ENCODE measurements at regions not wholly inside any gene's neighbourhood (a gene's known extent, or its start where the extent isn't known, plus 50 kb on each side); places are given as distances from the start of the nearest gene placed in this dataset.

DNA sequence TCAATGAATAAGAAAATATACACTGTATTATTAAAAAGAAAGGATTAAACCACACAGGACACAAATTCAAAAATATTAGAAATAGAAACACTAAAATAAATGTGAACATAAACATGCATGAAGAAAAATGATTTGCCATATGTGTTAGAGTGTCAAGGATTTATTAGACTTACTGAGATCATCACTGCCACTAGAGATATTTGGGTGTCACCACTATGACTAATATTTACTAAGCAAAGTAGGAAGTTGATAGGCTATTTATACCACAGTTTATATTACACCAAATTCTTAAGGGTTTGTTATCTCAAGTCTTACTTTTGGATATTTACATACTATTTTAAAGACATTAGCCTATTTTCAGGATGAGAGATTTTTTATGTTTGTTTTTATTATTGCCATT, 575.0 kb upstream of the SGO1 start:
- Histone ChIP-seq H3K27me3 (ENCODE audit: control insufficient read depth, insufficient read depth, low read length) (no peaks in the 10 kb centered on the region), H3K4me3 (ENCODE audit: low read length in 3 of 3) (no peak overlapping the region), H3K9ac (ENCODE audit: low read length in 3 of 3) (no peak overlapping the region), H3K27ac (ENCODE audit: low read depth in 2 of 2, low read length in 2 of 2) (no peak overlapping the region), H3K36me3 (ENCODE audit: control insufficient read depth in 2 of 3, insufficient read depth in 3 of 3, low read length in 3 of 3) (no peaks in the 10 kb centered on the region), H3K9me3 (ENCODE audit: control insufficient read depth in 2 of 3, insufficient read depth in 1 of 3, low read length in 3 of 3) (no peaks in the 10 kb centered on the region), H3K4me1 (ENCODE audit: control insufficient read depth in 2 of 3, insufficient read depth in 2 of 3, low read depth in 1 of 3, low read length in 3 of 3) (no peaks in the 10 kb centered on the region)
- FAIRE-seq, result no peak
- TF ChIP-seq, protein P1, sequence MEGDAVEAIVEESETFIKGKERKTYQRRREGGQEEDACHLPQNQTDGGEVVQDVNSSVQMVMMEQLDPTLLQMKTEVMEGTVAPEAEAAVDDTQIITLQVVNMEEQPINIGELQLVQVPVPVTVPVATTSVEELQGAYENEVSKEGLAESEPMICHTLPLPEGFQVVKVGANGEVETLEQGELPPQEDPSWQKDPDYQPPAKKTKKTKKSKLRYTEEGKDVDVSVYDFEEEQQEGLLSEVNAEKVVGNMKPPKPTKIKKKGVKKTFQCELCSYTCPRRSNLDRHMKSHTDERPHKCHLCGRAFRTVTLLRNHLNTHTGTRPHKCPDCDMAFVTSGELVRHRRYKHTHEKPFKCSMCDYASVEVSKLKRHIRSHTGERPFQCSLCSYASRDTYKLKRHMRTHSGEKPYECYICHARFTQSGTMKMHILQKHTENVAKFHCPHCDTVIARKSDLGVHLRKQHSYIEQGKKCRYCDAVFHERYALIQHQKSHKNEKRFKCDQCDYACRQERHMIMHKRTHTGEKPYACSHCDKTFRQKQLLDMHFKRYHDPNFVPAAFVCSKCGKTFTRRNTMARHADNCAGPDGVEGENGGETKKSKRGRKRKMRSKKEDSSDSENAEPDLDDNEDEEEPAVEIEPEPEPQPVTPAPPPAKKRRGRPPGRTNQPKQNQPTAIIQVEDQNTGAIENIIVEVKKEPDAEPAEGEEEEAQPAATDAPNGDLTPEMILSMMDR (IDR thresholded peaks at IDR 0.05; ENCODE audit: borderline replicate concordance, extremely low read depth, insufficient read depth), result no peak
- DNase-seq, result no peak
- intact Hi-C loops (cut with DNase I), result no loop called here

DNA sequence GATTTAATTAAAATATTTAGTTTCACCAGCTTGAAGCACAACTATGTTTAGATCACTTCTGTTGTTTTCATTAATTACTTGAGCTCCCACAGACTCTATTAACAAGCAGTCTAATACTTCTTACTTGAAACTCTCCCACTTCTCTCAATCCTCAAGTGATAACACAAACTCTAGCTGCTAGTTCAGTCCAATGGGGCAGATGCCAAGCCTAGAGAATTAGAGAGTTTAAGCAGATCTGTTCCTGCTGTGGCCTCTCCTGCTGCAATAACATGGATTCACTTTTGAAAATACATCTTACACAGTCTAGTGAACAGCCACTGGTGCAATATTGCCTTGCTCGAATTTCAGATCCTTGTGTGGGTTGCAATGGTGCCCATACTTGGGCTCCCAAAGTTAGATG, 566.4 kb upstream of the SGO1 start:
- H3K9me3 ChIP-seq (ENCODE audit: control insufficient read depth in 2 of 3, insufficient read depth in 1 of 3, low read length in 3 of 3), result no peaks in the 10 kb centered on the region
- H3K27ac ChIP-seq (ENCODE audit: low read depth in 2 of 2, low read length in 2 of 2), result no peak overlapping the region
- no peaks in the 10 kb centered on the region for H3K36me3 ChIP-seq (ENCODE audit: control insufficient read depth in 2 of 3, insufficient read depth in 3 of 3, low read length in 3 of 3)
- H3K4me1 ChIP-seq (ENCODE audit: control insufficient read depth in 2 of 3, insufficient read depth in 2 of 3, low read depth in 1 of 3, low read length in 3 of 3), result no peaks in the 10 kb centered on the region
- no peak overlapping the region for H3K4me3 ChIP-seq (ENCODE audit: low read length in 3 of 3)
- TF ChIP-seq, protein P1 (IDR thresholded peaks at IDR 0.05; ENCODE audit: borderline replicate concordance, extremely low read depth, insufficient read depth), result no peak
- H3K27me3 ChIP-seq (ENCODE audit: control insufficient read depth, insufficient read depth, low read length), result no peaks in the 10 kb centered on the region
- intact Hi-C loops (cut with DNase I), result no loop called here
- no peak overlapping the region for H3K9ac ChIP-seq (ENCODE audit: low read length in 3 of 3)
- FAIRE-seq (no peak), DNase-seq (no peak)

DNA sequence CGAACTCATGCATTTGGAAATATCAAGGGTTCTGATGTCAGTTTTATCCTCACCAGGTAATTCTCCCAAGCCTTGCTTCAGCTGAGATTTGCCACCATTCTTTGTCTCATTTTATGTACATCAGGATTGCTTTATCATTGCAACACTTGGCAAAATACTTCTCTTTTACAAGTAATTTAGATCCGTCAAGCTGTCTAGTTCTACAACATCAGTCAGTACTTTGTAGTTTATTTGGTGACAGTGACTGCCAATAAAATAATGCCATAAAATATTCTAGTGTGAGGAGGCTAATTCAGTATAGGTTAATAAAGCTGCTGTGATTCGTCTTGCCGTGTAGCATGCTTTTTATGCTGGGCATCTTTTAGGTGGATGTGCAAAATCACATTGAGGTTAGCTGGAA, 565.3 kb upstream of the SGO1 start:
- Histone ChIP-seq H3K9ac (ENCODE audit: low read length in 3 of 3) (no peak overlapping the region), H3K27ac (ENCODE audit: low read depth in 2 of 2, low read length in 2 of 2) (no peak overlapping the region), H3K4me1 (ENCODE audit: control insufficient read depth in 2 of 3, insufficient read depth in 2 of 3, low read depth in 1 of 3, low read length in 3 of 3) (no peaks in the 10 kb centered on the region), H3K36me3 (ENCODE audit: control insufficient read depth in 2 of 3, insufficient read depth in 3 of 3, low read length in 3 of 3) (no peaks in the 10 kb centered on the region), H3K9me3 (ENCODE audit: control insufficient read depth in 2 of 3, insufficient read depth in 1 of 3, low read length in 3 of 3) (no peaks in the 10 kb centered on the region), H3K4me3 (ENCODE audit: low read length in 3 of 3) (no peak overlapping the region), H3K27me3 (ENCODE audit: control insufficient read depth, insufficient read depth, low read length) (no peaks in the 10 kb centered on the region)
- FAIRE-seq, result no peak
- TF ChIP-seq, protein P1 (IDR thresholded peaks at IDR 0.05; ENCODE audit: borderline replicate concordance, extremely low read depth, insufficient read depth), result no peak
- no peak for DNase-seq
- intact Hi-C loops (cut with DNase I), result no loop called here

DNA sequence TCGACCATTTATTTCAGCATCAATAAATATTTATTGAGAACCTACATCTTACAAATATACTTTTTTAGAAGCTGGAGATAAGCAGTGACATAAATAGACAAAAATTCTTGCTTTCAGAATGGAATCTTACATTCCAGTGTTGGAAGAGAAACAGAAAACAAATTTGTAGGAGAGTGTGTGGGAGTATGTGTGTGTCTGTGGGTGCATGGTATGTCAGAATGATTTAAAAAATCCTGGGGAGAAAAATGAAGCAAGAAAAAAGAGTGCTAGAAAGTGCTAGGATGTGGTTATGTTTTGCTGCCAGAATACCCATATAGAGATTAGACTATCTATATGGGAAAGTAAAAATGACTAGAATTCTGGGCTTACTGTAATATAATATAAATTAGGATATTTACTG, 561.7 kb upstream of the SGO1 start:
- no peak overlapping the region for H3K27ac ChIP-seq (ENCODE audit: low read depth in 2 of 2, low read length in 2 of 2)
- H3K9me3 ChIP-seq (ENCODE audit: control insufficient read depth in 2 of 3, insufficient read depth in 1 of 3, low read length in 3 of 3), result no peaks in the 10 kb centered on the region
- H3K4me1 ChIP-seq (ENCODE audit: control insufficient read depth in 2 of 3, insufficient read depth in 2 of 3, low read depth in 1 of 3, low read length in 3 of 3), result no peaks in the 10 kb centered on the region
- FAIRE-seq (no peak), DNase-seq (no peak)
- H3K36me3 ChIP-seq (ENCODE audit: control insufficient read depth in 2 of 3, insufficient read depth in 3 of 3, low read length in 3 of 3), result no peaks in the 10 kb centered on the region
- H3K9ac ChIP-seq (ENCODE audit: low read length in 3 of 3), result no peak overlapping the region
- intact Hi-C loops (cut with DNase I), result no loop called here
- TF ChIP-seq, protein P1 (IDR thresholded peaks at IDR 0.05; ENCODE audit: borderline replicate concordance, extremely low read depth, insufficient read depth), result no peak
- H3K27me3 ChIP-seq (ENCODE audit: control insufficient read depth, insufficient read depth, low read length), result no peaks in the 10 kb centered on the region
- no peak overlapping the region for H3K4me3 ChIP-seq (ENCODE audit: low read length in 3 of 3)
